Neuronal stem cell (in vitro differentiated cells): ENCODE measurements at regions not wholly inside any gene's neighbourhood (a gene's known extent, or its start where the extent isn't known, plus 50 kb on each side); places are given as distances from the start of the nearest gene placed in this dataset.
"Not testable (repeated sequence)": the region's sequence is repeated elsewhere in the genome, so short reads cannot be mapped to it uniquely, and the experiment has no call there.

Experiments
- DNase-seq: peaks from one replicate; pipeline ENCODE4 v3.0.0-alpha.2; 2013; ENCODE audit warnings: low spot score
- H2AFZ ChIP-seq: one replicate; pipeline ENCODE4 v1.6.1; 2013; ENCODE audit warnings: mild to moderate bottlenecking, low read length, inconsistent platforms
- H2AK5ac ChIP-seq: 2 replicates; pipeline ENCODE4 v1.6.1; 2013; ENCODE audit warnings: low read depth, mild to moderate bottlenecking, inconsistent platforms, low read length, moderate library complexity, mixed read lengths
- H2BK120ac ChIP-seq: 2 replicates; pipeline ENCODE4 v1.6.1; 2013; ENCODE audit warnings: low read depth, mild to moderate bottlenecking, inconsistent platforms, low read length, moderate library complexity, mixed read lengths
- H2BK12ac ChIP-seq: one replicate; pipeline ENCODE4 v1.6.1; 2013; ENCODE audit warnings: low read length, inconsistent platforms
- H2BK15ac ChIP-seq: 2 replicates; pipeline ENCODE4 v1.6.1; 2013; ENCODE audit warnings: mild to moderate bottlenecking, low read length, inconsistent platforms, mixed read lengths
- H2BK5ac ChIP-seq: one replicate; pipeline ENCODE4 v1.6.1; 2013; ENCODE audit warnings: inconsistent platforms, mild to moderate bottlenecking, low read length, moderate library complexity
- H3K14ac ChIP-seq: one replicate; pipeline ENCODE4 v1.6.1; 2013; ENCODE audit warnings: low read length, inconsistent platforms
- H3K18ac ChIP-seq: 2 replicates; pipeline ENCODE4 v1.6.1; 2013; ENCODE audit warnings: low read length, inconsistent platforms
- H3K23ac ChIP-seq: 2 replicates; pipeline ENCODE4 v1.6.1; 2013; ENCODE audit warnings: low read depth, mild to moderate bottlenecking, mixed read lengths, low read length, inconsistent platforms; ENCODE audit not compliant: poor library complexity
- H3K27ac ChIP-seq: replicated peaks from 3 replicates; pipeline ENCODE4 v1.5.1; 2013; ENCODE audit warnings: low read length, inconsistent platforms
- H3K27me3 ChIP-seq, 3 experiments: 2 replicates each; pipeline ENCODE4 v1.6.1; 2013; ENCODE audit warnings: low read length in 3 of 3, mild to moderate bottlenecking in 2 of 3, inconsistent platforms in 1 of 3, low read depth in 1 of 3, mixed read lengths in 1 of 3, moderate library complexity in 1 of 3; ENCODE audit not compliant: control insufficient read depth in 3 of 3, insufficient read depth in 3 of 3
- H3K36me3 ChIP-seq, 2 donors: replicated peaks in 1 of 2; 2 replicates each; pipeline ENCODE4 v1.6.1; 2013; ENCODE audit warnings: low read length in 2 of 2; ENCODE audit not compliant: control insufficient read depth in 2 of 2, insufficient read depth in 2 of 2
- H3K4ac ChIP-seq: 2 replicates; pipeline ENCODE4 v1.6.1; 2013; ENCODE audit warnings: inconsistent platforms, mild to moderate bottlenecking, low read length, moderate library complexity
- H3K4me1 ChIP-seq, 2 donors: 1 replicate in 1 of 2; 2 replicates in 1 of 2; pipeline ENCODE4 v1.6.1; 2013; ENCODE audit warnings: low read length in 2 of 2, low read depth in 1 of 2; ENCODE audit not compliant: control insufficient read depth in 2 of 2, insufficient read depth in 1 of 2
- H3K4me2 ChIP-seq: one replicate; pipeline ENCODE4 v1.6.1; 2013; ENCODE audit warnings: mild to moderate bottlenecking, low read length, inconsistent platforms; ENCODE audit not compliant: insufficient read depth, poor library complexity, severe bottlenecking
- H3K4me3 ChIP-seq, 2 donors: 2 replicates each; pipeline ENCODE4 v1.5.1; 2013; ENCODE audit warnings: low read length in 2 of 2, mild to moderate bottlenecking in 2 of 2, inconsistent platforms in 1 of 2, moderate library complexity in 1 of 2
- H3K79me1 ChIP-seq: one replicate; pipeline ENCODE4 v1.6.1; 2013; ENCODE audit warnings: low read depth, mild to moderate bottlenecking, inconsistent platforms, low read length, moderate library complexity
- H3K9ac ChIP-seq: one replicate; pipeline ENCODE4 v1.6.1; 2013; ENCODE audit warnings: mild to moderate bottlenecking, low read depth, low read length, inconsistent platforms; ENCODE audit not compliant: poor library complexity
- H3K9me3 ChIP-seq, 2 donors: replicated peaks in 1 of 2; 2 replicates each; pipeline versions ENCODE3 to v1.6.1; 2013; ENCODE audit warnings: low read length in 2 of 2, mild to moderate bottlenecking in 2 of 2, inconsistent platforms in 1 of 2, low read depth in 1 of 2, mixed read lengths in 1 of 2, moderate library complexity in 1 of 2; ENCODE audit not compliant: control insufficient read depth in 2 of 2, insufficient read depth in 1 of 2
- H4K8ac ChIP-seq: one replicate; pipeline ENCODE4 v1.6.1; 2013; ENCODE audit warnings: low read depth, mild to moderate bottlenecking, inconsistent platforms, low read length, moderate library complexity
- H4K91ac ChIP-seq: one replicate; pipeline ENCODE4 v1.6.1; 2013; ENCODE audit warnings: low read length, low read depth, mild to moderate bottlenecking, inconsistent platforms; ENCODE audit not compliant: poor library complexity
- WGBS, 2 donors: extraction: QIAGEN DNeasy Blood & Tissue Kit; methylation state at CpG; one replicate each; pipeline ENCODE4 v1.1.7; 2013; ENCODE audit warnings: missing lambda C conversion rate in 2 of 2, mixed read lengths in 1 of 2; ENCODE audit not compliant: insufficient read length in 2 of 2, insufficient replicate concordance in 1 of 2; ENCODE audit errors: extremely low coverage in 2 of 2; 5-methylcytosine and 5-hydroxymethylcytosine counted together

- not testable (repeated sequence) for H3K4ac ChIP-seq, H3K9ac ChIP-seq, H4K91ac ChIP-seq, H2AFZ ChIP-seq, H2BK5ac ChIP-seq, H3K9me3 ChIP-seq, DNase-seq, H3K36me3 ChIP-seq, H2BK120ac ChIP-seq, H4K8ac ChIP-seq, H3K23ac ChIP-seq, H2AK5ac ChIP-seq, H3K27me3 ChIP-seq, H2BK15ac ChIP-seq, H3K27ac ChIP-seq, H3K4me3 ChIP-seq, H3K18ac ChIP-seq, H3K79me1 ChIP-seq, H2BK12ac ChIP-seq, H3K4me2 ChIP-seq, H3K14ac ChIP-seq
- H3K4me1 ChIP-seq = peaks cover 6 to 15% of the 10 kb centered on the region in 2 donors
- no CpG with 5 or more reads among the region's 5 CpGs for WGBS, 2 donors
These were observed 69.2 kb upstream of the RPL38 start for GRCh38 chr17:74134234-74134633.

GRCh38 chr17:74134991-74135390 is 68.5 kb upstream of the RPL38 start:
- Histone ChIP-seq H3K9ac (no peak overlapping the region), H3K4me3 (no peak overlapping the region), H2BK5ac (no peak overlapping the region), H3K14ac (no peak overlapping the region), H3K4ac (no peak overlapping the region), H3K9me3 (peaks cover 4 to 6% of the 10 kb centered on the region in 2 donors), H2AK5ac (no peak overlapping the region), H4K8ac (no peak overlapping the region), H3K79me1 (no peaks in the 10 kb centered on the region), H3K27ac (no peak overlapping the region), H2AFZ (no peak overlapping the region), H3K36me3 (no peaks in the 10 kb centered on the region), H2BK120ac (no peak overlapping the region), H3K27me3 (peaks cover 0 to 3% (median 2%) of the 10 kb centered on the region in 3 experiments), H3K4me2 (no peak overlapping the region), H2BK12ac (no peak overlapping the region), H3K23ac (no peak overlapping the region), H2BK15ac (no peak overlapping the region), H4K91ac (no peak overlapping the region), H3K18ac (no peak overlapping the region), H3K4me1 (peaks cover 6 to 15% of the 10 kb centered on the region in 2 donors)
- no CpG with 5 or more reads among the region's 1 CpG for WGBS, 2 donors
- DNase-seq = no peak

- no peak overlapping the region for H3K9ac ChIP-seq
- no peak overlapping the region for H2BK15ac ChIP-seq
- H3K23ac ChIP-seq = no peak overlapping the region
- no peaks in the 10 kb centered on the region for H3K36me3 ChIP-seq
- H3K27me3 ChIP-seq = peaks cover 0 to 3% (median 2%) of the 10 kb centered on the region in 3 experiments
- no peak for DNase-seq
- no peak overlapping the region for H2AFZ ChIP-seq
- no peaks in the 10 kb centered on the region for H3K79me1 ChIP-seq
- no peak overlapping the region for H4K91ac ChIP-seq
- H3K4me1 ChIP-seq = peaks cover 6 to 15% of the 10 kb centered on the region in 2 donors
- H3K14ac ChIP-seq = no peak overlapping the region
- H3K4me3 ChIP-seq = no peak overlapping the region
- no peak overlapping the region for H2BK5ac ChIP-seq
- H3K4ac ChIP-seq = no peak overlapping the region
- no peak overlapping the region for H2AK5ac ChIP-seq
- peaks cover 4 to 6% of the 10 kb centered on the region in 2 donors for H3K9me3 ChIP-seq
- no peak overlapping the region for H3K27ac ChIP-seq
- peak overlapping the region; percentile 6 for H2BK120ac ChIP-seq
- no CpG with 5 or more reads among the region's 9 CpGs for WGBS, 2 donors
- H3K18ac ChIP-seq = no peak overlapping the region
- no peak overlapping the region for H4K8ac ChIP-seq
- no peak overlapping the region for H2BK12ac ChIP-seq
- H3K4me2 ChIP-seq = no peak overlapping the region
These were observed 67.9 kb upstream of the RPL38 start for GRCh38 chr17:74135391-74136167.

DNA sequence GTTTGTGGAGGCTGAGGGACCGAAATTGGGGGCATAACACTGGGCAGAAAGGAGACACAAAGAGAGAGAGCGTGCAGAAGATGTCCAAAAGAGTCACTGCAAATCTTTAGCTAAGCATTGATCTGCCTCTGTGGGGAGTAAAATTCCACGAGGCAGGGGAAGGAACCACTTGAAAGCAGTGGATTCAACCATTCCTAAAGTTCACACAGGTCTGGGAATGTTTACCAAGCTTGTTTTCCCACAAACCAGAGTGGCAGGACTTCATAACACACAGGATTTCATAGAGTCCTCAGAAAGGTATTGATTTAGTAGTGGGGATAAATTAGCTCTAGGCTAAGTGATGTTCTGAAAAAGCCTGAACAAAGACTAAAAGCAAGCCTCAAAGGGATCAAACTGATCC is 66.1 kb upstream of the RPL38 start:
- Histone ChIP-seq H3K79me1 (no peaks in the 10 kb centered on the region), H4K91ac (no peak overlapping the region), H3K23ac (no peak overlapping the region), H3K4me3 (no peak overlapping the region), H3K18ac (no peak overlapping the region), H2BK15ac (no peak overlapping the region), H3K9me3 (peaks cover 4 to 9% of the 10 kb centered on the region in 2 donors), H2BK5ac (no peak overlapping the region), H3K36me3 (no peaks in the 10 kb centered on the region), H3K9ac (no peak overlapping the region), H2BK120ac (no peak overlapping the region), H2AK5ac (no peak overlapping the region), H3K4me1 (peaks cover 6 to 15% of the 10 kb centered on the region in 2 donors), H4K8ac (no peak overlapping the region), H3K14ac (no peak overlapping the region), H2BK12ac (no peak overlapping the region), H3K4me2 (no peak overlapping the region), H3K4ac (no peak overlapping the region), H3K27ac (no peak overlapping the region), H2AFZ (no peak overlapping the region), H3K27me3 (peaks cover 0 to 3% (median 0%) of the 10 kb centered on the region in 3 experiments)
- DNase-seq = no peak
- WGBS, 2 donors = no CpG with 5 or more reads among the region's 3 CpGs
